ENCODE measurements at regions not wholly inside any gene's neighbourhood (a gene's known extent, or its start where the extent isn't known, plus 50 kb on each side); places are given as distances from the start of the nearest gene placed in this dataset.
"Not testable (repeated sequence)": the region's sequence is repeated elsewhere in the genome, so short reads cannot be mapped to it uniquely, and the experiment has no call there.

DNA sequence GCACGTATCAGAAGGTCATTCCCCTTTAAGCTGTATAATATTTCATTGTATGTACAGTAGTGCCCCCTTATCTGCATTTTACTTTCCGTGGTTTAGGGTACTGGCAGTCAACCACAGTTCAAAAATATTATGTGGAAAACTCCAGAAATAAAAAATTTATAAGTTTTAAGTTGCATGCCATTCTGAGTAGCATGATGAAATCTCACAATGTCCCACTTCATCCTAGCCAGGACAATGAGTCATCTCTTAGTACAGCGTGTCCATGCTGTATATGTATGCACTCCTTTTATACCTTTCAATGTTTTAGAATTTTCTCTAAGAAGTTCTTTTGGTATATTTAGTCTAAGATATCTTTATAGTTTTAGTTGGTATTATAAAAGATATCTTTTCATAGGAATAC, 115.0 kb upstream of the HAND1 start:
- DNase-seq (no peak), ATAC-seq (no peak)
- Mint-ChIP-seq H3K4me3 (no peak overlapping the region), H3K4me1 (no peaks in the 10 kb centered on the region), H3K27ac (no peak overlapping the region), H3K9me3 (no peaks in the 10 kb centered on the region), H3K27me3 (peaks cover 19% of the 10 kb centered on the region)

DNA sequence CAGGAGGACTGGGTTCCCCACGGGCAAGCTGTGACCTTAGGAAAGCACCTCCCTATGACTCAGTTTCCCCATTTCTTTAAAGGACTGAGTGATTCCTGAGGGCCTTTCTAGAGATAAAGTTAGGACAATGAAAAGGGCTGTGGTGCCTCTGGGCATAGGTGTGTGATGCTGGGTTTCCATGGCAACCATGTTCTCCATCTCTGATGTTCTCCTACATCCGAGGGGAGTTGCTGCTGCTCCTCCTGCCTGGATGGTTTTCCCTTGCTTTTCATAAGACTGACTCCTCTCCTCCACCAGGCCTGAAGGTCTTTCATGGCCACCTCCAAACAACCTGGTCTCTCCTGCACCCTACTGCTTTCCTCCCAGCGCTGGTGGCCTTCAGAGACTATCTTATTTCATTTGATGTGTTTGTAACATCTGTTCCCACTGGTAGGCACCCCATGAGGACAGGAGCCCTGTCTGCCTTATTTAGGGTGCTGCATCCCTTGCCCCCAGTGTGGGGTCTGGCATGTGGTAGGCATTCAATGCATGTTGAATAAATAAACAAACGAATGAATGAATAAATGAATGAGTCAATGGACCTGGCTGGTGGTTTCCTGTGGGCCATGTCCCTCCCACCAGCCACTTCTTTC, 112.2 kb upstream of the HAND1 start:
- Mint-ChIP-seq H3K27me3 (peaks cover 29% of the 10 kb centered on the region), H3K4me1 (no peaks in the 10 kb centered on the region), H3K27ac (no peak overlapping the region), H3K9me3 (no peaks in the 10 kb centered on the region), H3K4me3 (no peak overlapping the region)
- ATAC-seq (no peak), DNase-seq (no peak)

DNA sequence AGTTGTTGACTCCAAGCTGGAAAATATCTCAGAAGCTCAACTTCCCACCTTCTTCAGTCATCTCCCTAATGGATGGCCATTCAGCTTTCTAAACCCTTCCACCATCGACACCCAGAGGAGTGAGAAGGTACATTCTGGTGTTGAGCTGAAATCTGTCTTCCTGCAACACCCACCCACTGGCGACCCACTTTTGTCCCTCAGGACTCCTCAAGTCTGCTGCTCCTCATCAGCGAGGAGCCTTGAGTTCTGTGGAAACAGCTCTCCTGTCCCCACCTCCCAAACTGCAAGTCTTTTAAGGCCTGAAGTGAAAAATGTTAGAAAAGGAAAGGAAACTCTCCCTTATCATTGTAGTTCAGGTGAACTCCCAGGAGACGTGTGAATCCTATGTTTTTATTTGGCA, 111.5 kb upstream of the HAND1 start:
- no peak overlapping the region for H3K4me3 Mint-ChIP-seq
- no peaks in the 10 kb centered on the region for H3K9me3 Mint-ChIP-seq
- ATAC-seq (no peak), DNase-seq (no peak)
- H3K27me3 Mint-ChIP-seq = peaks cover 36% of the 10 kb centered on the region
- H3K4me1 Mint-ChIP-seq = no peaks in the 10 kb centered on the region
- no peak overlapping the region for H3K27ac Mint-ChIP-seq

DNA sequence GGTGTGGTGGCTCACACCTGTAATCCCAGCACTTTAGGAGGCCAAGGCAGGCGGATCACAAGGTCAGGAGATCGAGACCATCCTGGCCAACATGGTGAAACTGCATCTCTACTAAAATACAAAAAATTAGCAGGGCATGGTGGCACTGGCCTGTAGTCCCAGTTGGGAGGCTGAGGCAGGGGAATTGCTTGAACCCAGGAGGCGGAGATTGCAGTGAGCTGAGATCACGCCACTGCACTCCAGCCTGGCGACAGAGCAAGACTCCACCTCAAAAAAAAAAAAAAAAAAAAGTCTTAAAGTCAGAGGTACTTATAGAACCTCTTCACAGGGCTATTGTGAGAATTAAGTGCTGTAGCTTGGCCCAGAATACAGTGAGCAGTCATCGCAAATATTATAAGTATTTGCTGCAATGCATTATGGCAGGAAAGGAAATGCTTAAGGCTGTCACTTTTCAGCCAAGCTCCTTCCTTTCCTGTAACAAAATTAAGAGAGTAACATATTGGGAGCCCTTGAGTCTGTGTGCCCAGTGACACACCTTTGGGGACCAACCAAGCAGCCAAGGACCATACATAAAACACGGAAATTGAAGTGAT, 110.9 kb upstream of the HAND1 start:
- not testable (repeated sequence) for H3K4me3 Mint-ChIP-seq, H3K4me1 Mint-ChIP-seq, H3K9me3 Mint-ChIP-seq, H3K27ac Mint-ChIP-seq, ATAC-seq, DNase-seq
- peaks cover 41% of the 10 kb centered on the region for H3K27me3 Mint-ChIP-seq

DNA sequence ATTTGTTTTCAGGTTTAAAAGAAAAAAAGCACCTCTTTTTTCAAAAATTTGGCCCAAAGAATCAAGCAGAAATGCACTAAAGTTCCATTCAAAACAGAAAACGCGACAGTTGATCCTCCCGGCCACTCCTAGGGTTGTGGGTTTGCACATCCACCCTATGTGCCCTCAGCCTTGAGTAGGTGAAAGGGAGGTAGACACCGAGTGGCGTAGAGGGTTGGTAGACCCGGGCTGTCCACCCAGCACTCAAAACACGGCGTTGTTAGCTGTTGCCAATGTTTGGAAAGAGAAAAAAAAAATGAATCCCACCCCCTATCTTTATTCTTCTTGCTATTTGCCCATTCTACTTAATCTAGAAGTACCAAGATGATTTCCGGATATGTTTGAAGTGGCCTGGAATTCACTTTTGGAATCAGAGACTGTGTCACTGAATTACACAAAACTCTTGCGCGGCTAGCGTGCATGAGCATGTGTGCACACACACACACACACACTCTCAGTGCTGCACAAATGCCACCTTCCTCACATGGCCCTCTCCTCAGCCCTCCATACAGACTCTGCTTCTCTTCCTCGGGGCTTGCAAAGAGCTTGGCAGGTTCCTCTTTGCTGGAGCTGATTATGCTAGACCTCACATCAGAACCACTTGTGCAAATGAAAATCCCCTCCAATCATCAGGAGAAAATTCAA, 110.2 kb upstream of the HAND1 start:
- H3K27ac Mint-ChIP-seq = no peak overlapping the region
- peaks cover 48% of the 10 kb centered on the region for H3K27me3 Mint-ChIP-seq
- no peak for DNase-seq
- H3K4me1 Mint-ChIP-seq = no peaks in the 10 kb centered on the region
- no peak for ATAC-seq
- H3K4me3 Mint-ChIP-seq = no peak overlapping the region
- no peaks in the 10 kb centered on the region for H3K9me3 Mint-ChIP-seq

DNA sequence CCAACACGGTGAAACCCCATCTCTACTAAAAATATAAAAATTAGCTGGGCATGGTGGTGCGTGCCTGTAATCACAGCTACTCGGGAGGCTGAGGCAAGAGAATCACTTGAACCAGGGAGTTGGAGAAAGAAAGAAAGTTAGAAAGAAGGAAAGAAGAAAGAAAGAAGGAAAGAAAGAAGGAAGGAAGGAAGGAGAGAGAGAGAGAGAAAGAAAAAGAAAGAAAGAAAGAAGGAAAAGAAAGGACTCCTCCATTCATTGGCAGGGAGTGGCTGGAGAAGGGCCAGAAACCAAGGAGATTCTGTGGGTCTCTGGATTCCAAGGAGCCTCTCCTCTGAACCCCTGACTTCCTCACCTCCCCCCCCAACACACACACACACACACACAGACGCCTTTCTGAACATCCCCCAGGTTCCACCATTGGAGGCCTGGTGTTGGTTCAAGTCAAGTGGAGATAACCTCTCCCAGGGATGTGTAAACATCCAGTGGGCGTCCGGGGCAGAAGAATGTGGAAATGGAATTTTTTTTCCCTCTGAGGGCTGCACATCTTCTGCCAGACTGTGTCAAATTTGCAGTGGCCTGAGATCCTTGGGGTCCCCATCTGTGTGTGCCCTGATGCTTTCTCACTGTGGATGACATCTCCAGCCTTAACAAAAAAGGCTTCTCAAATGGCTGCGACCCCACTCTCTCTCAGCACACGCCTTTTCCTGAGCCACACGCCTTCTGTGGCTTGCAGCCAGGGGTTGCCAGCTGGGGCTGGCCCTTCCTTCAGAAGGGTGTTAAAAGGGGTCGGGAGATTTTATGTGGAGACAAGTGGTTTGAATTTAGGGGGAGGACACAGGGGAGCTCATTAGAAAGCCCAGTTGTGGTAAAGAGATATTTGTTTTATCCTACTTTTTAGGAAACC, 109.3 kb upstream of the HAND1 start:
- H3K4me3 Mint-ChIP-seq = no peak overlapping the region
- H3K27ac Mint-ChIP-seq = no peak overlapping the region
- H3K9me3 Mint-ChIP-seq = no peaks in the 10 kb centered on the region
- no peak for DNase-seq
- H3K27me3 Mint-ChIP-seq = peaks cover 53% of the 10 kb centered on the region
- ATAC-seq = no peak
- H3K4me1 Mint-ChIP-seq = no peaks in the 10 kb centered on the region

DNA sequence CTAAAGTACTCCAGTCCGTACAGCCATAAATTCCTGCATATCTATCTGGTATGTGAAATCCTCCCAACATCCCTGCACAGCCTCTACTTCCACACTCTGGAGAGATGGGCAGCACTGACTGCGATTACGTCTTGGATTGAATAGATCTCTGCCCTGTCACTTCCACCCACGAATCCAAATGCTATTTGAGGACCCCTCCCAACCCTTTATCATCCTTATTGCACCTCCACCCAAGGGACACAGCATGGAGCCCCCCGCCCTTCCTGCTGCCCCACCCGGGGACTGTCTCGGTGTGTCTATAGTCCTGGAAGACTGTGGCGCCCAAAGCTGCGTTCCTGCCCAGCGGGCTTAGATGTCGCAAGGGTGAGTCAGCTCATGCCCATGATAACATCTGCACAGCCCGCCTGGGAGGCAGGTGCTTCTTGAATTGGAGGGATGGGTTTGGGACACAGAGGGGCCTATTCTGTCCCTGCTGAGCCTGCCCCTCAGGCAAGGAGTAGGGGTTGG, 105.7 kb upstream of the HAND1 start:
- Mint-ChIP-seq H3K27me3 (peaks cover 52% of the 10 kb centered on the region), H3K27ac (no peak overlapping the region), H3K4me3 (no peak overlapping the region), H3K4me1 (no peaks in the 10 kb centered on the region), H3K9me3 (no peaks in the 10 kb centered on the region)
- ATAC-seq (peak; percentile 39), DNase-seq (no peak)

DNA sequence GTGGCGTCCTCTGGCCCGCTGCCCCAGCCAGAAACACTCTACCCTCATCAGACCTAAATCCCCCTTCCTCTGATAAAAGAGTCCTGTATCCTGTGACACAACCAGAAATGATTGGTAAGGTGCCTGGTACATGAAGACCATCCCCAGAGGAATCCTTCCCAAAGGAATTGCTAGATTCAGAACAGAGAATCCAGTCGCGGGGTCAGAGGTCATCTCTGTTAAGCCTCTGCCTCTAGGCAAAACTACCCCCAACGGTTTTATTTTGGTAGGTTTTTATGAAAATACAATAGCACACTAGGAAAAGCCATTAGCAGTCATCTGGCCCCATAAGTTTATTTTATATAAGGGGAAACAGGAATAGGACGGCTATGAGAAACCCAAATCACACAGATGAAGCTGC, 102.4 kb upstream of the HAND1 start:
- DNase-seq (no peak), ATAC-seq (no peak)
- Mint-ChIP-seq H3K9me3 (no peaks in the 10 kb centered on the region), H3K27me3 (peaks cover 53% of the 10 kb centered on the region), H3K4me1 (no peaks in the 10 kb centered on the region), H3K4me3 (no peak overlapping the region), H3K27ac (no peak overlapping the region)

DNA sequence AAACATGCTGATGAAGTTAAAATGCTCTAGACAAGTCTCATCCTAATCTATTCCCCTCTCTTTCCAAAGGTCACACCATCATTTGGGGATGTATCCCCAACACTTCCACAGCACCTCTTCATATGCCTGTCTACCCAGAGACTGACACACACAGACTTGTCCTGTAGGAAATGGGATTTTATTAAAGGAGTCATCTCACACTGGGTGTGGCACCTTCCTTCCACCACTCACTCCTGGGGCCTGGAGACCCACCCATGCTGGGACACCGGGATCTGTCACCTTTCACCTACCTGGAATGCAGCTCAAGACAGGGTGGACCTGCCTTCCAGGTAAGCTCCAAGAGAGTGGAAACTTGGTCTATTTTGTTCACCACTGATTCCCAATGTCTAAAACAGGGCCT, 99.4 kb upstream of the HAND1 start:
- Mint-ChIP-seq H3K27me3 (peaks cover 48% of the 10 kb centered on the region), H3K4me3 (no peak overlapping the region), H3K4me1 (no peaks in the 10 kb centered on the region), H3K9me3 (no peaks in the 10 kb centered on the region), H3K27ac (no peak overlapping the region)
- DNase-seq (no peak), ATAC-seq (no peak)

DNA sequence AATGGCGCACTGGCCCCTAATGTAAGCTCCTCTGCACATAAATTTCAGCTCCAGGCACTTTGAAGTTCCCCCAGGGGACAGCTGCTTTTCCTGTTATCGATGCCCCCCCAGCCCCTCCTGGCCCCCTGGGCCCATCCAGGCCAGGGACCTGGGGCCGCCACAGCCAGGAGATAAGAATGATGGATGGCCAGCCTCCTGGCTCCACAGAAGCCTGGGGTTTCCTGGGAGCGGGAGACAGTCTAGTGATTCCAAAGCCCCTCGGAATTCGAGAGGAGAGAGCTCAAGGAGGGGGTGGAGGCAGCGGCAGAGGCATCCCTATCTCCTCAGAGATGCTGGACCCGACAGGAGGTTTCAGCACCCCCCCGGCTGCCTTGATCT, 98.4 kb upstream of the HAND1 start:
- Mint-ChIP-seq H3K27ac (no peak overlapping the region), H3K27me3 (peaks cover 46% of the 10 kb centered on the region), H3K9me3 (no peaks in the 10 kb centered on the region), H3K4me3 (no peak overlapping the region), H3K4me1 (no peaks in the 10 kb centered on the region)
- ATAC-seq (no peak), DNase-seq (no peak)

DNA sequence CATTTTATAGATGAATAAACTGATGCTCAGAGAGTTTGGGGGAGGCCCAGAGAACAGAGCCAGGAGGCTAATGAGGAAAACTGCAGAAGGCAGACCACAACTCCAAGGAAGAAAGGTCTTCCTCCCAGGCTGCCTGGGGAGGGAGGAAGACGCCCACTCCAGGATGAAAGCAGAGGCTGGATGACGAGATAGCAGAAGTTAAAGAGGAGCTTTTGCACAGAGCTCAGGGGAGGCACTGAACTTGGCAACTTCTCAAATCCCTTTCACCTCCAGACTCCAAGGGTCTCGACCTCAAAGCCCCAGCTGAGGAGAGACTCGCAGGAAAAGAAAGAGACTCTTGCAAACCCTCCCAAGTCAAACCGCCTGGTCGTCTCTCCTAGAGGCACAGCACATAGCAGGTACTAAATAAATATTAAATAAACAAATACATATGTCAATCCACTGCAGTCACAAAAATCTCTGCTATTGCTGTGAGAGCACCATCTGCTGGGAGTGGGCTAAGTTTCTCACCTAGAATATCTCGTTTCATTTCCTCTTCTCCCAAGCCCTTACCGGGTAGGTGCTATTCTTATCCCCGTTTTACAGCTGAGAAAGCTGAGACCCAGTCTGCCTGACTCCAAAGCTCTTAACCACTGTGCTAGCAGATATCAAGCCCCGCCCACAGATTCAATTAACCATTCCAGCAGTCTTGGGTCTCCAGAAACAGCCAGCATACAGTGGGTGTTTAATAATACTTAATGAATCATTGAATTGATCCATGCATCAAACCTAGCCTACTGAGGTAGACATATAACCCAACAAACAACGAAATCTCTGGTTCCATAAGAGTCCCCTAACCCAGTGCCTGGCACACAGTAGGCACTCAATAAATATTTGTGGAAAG, 97.8 kb upstream of the HAND1 start:
- H3K27me3 Mint-ChIP-seq = peaks cover 46% of the 10 kb centered on the region
- no peak overlapping the region for H3K27ac Mint-ChIP-seq
- no peaks in the 10 kb centered on the region for H3K9me3 Mint-ChIP-seq
- ATAC-seq (no peak), DNase-seq (no peak)
- no peak overlapping the region for H3K4me3 Mint-ChIP-seq
- H3K4me1 Mint-ChIP-seq = no peaks in the 10 kb centered on the region

DNA sequence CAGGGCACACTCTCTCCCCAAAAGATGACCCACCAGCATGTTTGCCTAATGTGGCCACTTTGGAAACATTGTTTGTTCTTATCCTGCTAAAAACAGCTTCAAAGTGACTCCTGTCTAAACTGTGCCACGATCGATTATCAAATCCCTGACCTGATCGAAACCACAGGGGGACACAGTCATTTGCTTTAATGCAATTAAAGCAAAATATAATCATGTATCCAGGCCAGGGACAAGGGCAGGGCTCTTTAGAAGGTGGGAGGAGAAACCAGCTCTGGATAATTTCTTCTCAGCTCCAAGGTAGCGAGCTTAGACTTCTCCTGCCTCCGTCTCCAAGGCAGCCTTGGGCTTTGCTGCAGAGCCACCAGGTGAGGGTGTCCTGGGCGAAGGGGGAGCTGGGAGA, 95.0 kb upstream of the HAND1 start:
- DNase-seq (no peak), ATAC-seq (no peak)
- H3K27ac Mint-ChIP-seq = no peak overlapping the region
- H3K4me3 Mint-ChIP-seq = no peak overlapping the region
- peaks cover 46% of the 10 kb centered on the region for H3K27me3 Mint-ChIP-seq
- no peaks in the 10 kb centered on the region for H3K9me3 Mint-ChIP-seq
- no peaks in the 10 kb centered on the region for H3K4me1 Mint-ChIP-seq

DNA sequence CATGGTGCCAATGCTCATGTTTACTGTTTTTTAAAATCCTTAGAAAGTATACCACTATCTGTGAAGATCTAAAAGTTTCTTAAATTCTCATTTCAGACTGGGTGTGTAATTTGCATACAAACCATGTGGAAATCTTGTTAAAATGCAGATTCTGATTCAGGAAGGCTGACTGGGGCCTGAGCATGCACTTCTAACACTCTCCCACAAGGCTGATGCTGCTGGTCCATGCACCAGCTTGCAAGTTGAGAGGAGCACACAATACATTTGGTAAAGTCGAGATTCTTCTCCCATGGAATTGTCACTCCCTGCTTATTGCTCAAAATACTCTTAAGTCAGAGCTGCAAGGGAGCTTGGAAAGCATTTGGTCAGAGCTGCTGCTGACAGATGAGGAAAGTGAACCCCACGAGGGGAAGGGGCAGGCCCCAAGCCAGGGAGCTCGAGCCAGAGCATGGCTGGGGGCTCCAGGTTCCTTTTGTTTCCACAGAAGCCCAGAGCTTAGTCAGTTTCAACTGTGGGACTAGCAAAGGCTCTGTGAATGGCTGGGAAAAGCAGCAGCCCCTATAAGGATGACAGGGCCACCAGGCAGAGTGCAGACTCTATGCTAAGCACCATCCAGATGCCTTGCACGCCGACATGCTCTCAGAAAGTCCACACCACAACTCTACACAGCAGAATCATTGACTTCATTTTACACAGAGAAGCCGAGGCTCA, 93.5 kb upstream of the HAND1 start:
- DNase-seq = no peak
- H3K9me3 Mint-ChIP-seq = no peaks in the 10 kb centered on the region
- no peak overlapping the region for H3K27ac Mint-ChIP-seq
- H3K4me3 Mint-ChIP-seq = no peak overlapping the region
- H3K27me3 Mint-ChIP-seq = peaks cover 35% of the 10 kb centered on the region
- H3K4me1 Mint-ChIP-seq = no peaks in the 10 kb centered on the region
- no peak for ATAC-seq

DNA sequence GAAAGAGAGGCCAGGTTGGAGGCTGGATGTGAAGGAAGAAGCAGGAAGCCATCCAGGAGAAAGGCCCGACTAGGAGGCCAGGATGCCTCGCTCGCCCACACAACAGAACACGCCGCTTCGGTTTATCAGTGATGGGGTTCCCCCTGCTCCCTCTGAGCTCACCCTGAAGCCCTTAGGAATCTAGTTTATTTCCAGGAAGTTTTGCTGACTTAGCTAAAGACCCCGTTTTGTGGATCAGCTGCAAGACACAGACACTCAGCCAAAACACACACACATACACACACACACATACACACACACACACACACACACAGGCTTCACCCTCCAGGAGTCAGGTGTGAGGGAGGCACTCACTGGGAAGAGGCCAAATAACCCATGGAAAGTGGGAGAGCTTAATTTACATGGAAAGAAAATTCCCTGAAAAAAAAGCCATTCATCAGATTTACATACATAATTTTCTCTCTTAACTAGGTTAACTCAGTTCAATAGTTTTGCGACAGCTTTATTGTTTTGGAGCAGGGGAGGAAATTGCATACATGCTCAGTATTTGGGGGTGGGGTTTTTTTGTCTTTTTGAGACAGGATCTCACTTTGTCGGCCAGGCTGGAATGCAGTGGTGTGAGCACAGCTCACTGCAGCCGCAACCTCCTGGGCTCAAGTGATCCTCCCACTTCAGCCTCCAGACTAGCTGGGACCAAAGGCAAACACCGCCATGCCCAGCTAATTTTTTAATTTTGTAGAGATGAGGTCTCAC, 92.7 kb upstream of the HAND1 start:
- no peak overlapping the region for H3K4me3 Mint-ChIP-seq
- no peaks in the 10 kb centered on the region for H3K4me1 Mint-ChIP-seq
- no peak overlapping the region for H3K27ac Mint-ChIP-seq

More for the DNA sequence above, 92.7 kb upstream of the HAND1 start:
- no peak for ATAC-seq
- DNase-seq = no peak
- no peaks in the 10 kb centered on the region for H3K9me3 Mint-ChIP-seq
- peaks cover 30% of the 10 kb centered on the region for H3K27me3 Mint-ChIP-seq
